KMS-11 (cell line): ENCODE measurements at regions not wholly inside any gene's neighbourhood (a gene's known extent, or its start where the extent isn't known, plus 50 kb on each side); places are given as distances from the start of the nearest gene placed in this dataset.

Experiments used
- H2AFZ ChIP-seq: fragments of 200-600 bp; sonication (generic); 2 replicates; pipeline ENCODE4 v1.6.1; 2016; ENCODE audit warnings: antibody characterized with exemption, mixed run types, low read depth
- H3K27ac ChIP-seq: fragments of 200-600 bp; sonication (generic); 2 replicates; pipeline ENCODE4 v1.6.1; 2016; ENCODE audit warnings: mild to moderate bottlenecking, mixed run types
- H3K27me3 ChIP-seq: fragments of 200-600 bp; sonication (generic); 2 replicates; pipeline ENCODE4 v1.6.1; 2017; ENCODE audit warnings: mild to moderate bottlenecking, low read depth, mixed run types, moderate library complexity; ENCODE audit not compliant: insufficient read depth
- H3K36me3 ChIP-seq: fragments of 200-600 bp; sonication (generic); 2 replicates; pipeline ENCODE4 v1.6.1; 2017; ENCODE audit warnings: mild to moderate bottlenecking, mixed run types; ENCODE audit not compliant: insufficient read depth
- H3K4me1 ChIP-seq: fragments of 200-600 bp; sonication (generic); 2 replicates; pipeline ENCODE4 v1.6.1; 2016; ENCODE audit warnings: mild to moderate bottlenecking, low read depth, mixed run types; ENCODE audit not compliant: poor library complexity, severe bottlenecking
- H3K4me2 ChIP-seq: fragments of 200-600 bp; sonication (generic); 2 replicates; pipeline ENCODE4 v1.7.0; 2016; ENCODE audit warnings: mild to moderate bottlenecking, mixed run types
- H3K4me3 ChIP-seq: fragments of 200-600 bp; sonication (generic); IDR thresholded peaks from 2 replicates; pipeline ENCODE4 v1.6.1; 2017; ENCODE audit warnings: low read depth, low read length, mixed read lengths; ENCODE audit not compliant: insufficient read depth
- H3K79me2 ChIP-seq: fragments of 200-600 bp; sonication (generic); 2 replicates; pipeline ENCODE4 v1.6.1; 2016; ENCODE audit warnings: low read depth, mixed run types; ENCODE audit not compliant: insufficient read depth
- H3K9ac ChIP-seq: fragments of 200-600 bp; sonication (generic); 2 replicates; pipeline ENCODE4 v1.6.1; 2016; ENCODE audit warnings: mild to moderate bottlenecking, mixed run types
- H4K20me1 ChIP-seq: fragments of 200-600 bp; sonication (generic); 2 replicates; pipeline ENCODE4 v1.6.1; 2016; ENCODE audit warnings: mild to moderate bottlenecking, mixed run types; ENCODE audit not compliant: insufficient read depth
- TF ChIP-seq, protein P1 (sequence below): fragments of 200-600 bp; sonication (generic); conservative IDR thresholded peaks from 2 replicates; pipeline ENCODE4 v1.6.1; 2017; ENCODE audit warnings: low read depth, mild to moderate bottlenecking, antibody characterized with exemption, low read length, moderate library complexity, mixed read lengths

- Histone ChIP-seq H3K27ac (no peak overlapping the region), H3K9ac (no peak overlapping the region), H4K20me1 (no peaks in the 10 kb centered on the region), H3K4me2 (no peak overlapping the region), H3K4me1 (no peaks in the 10 kb centered on the region), H3K36me3 (no peaks in the 10 kb centered on the region), H2AFZ (no peak overlapping the region), H3K4me3 (no peak overlapping the region), H3K27me3 (no peaks in the 10 kb centered on the region), H3K79me2 (no peaks in the 10 kb centered on the region)
- TF ChIP-seq, protein P1, sequence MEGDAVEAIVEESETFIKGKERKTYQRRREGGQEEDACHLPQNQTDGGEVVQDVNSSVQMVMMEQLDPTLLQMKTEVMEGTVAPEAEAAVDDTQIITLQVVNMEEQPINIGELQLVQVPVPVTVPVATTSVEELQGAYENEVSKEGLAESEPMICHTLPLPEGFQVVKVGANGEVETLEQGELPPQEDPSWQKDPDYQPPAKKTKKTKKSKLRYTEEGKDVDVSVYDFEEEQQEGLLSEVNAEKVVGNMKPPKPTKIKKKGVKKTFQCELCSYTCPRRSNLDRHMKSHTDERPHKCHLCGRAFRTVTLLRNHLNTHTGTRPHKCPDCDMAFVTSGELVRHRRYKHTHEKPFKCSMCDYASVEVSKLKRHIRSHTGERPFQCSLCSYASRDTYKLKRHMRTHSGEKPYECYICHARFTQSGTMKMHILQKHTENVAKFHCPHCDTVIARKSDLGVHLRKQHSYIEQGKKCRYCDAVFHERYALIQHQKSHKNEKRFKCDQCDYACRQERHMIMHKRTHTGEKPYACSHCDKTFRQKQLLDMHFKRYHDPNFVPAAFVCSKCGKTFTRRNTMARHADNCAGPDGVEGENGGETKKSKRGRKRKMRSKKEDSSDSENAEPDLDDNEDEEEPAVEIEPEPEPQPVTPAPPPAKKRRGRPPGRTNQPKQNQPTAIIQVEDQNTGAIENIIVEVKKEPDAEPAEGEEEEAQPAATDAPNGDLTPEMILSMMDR, result no peak
These were observed 264.2 kb downstream of the ALG10 start for GRCh38 chr12:34286483-34286882.

DNA sequence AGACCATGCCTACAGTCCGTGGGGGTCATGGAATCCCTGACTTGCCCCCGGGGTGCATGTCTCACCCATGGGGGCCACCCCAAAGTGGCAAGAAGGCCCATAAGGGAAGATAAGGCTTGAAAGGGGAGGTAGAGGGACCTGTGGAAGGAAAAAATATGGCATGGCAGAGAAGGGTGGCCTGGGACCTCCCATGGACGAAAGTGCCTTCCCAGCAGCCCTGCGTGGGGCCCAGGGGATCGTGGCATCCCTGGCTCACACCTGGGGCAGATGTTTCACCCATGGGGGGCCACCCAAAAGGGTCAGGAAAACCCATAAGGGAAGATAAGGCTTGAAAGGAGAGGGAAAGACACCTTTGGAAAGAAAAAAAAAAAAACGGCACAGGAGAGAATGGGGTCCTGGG, 264.6 kb downstream of the ALG10 start:
- Histone ChIP-seq H2AFZ (no peak overlapping the region), H3K79me2 (no peaks in the 10 kb centered on the region), H3K9ac (no peak overlapping the region), H3K4me1 (no peaks in the 10 kb centered on the region), H3K4me3 (no peak overlapping the region), H3K4me2 (no peak overlapping the region), H4K20me1 (no peaks in the 10 kb centered on the region), H3K36me3 (no peaks in the 10 kb centered on the region), H3K27me3 (no peaks in the 10 kb centered on the region), H3K27ac (no peak overlapping the region)
- TF ChIP-seq, protein P1, result no peak

- Histone ChIP-seq H3K79me2 (no peaks in the 10 kb centered on the region), H2AFZ (no peak overlapping the region), H3K27me3 (no peaks in the 10 kb centered on the region), H3K4me1 (no peaks in the 10 kb centered on the region), H3K36me3 (no peaks in the 10 kb centered on the region), H3K4me3 (no peak overlapping the region), H3K9ac (no peak overlapping the region), H4K20me1 (no peaks in the 10 kb centered on the region), H3K4me2 (no peak overlapping the region), H3K27ac (no peak overlapping the region)
- TF ChIP-seq, protein P1, result no peak
These were observed 265.1 kb downstream of the ALG10 start for GRCh38 chr12:34287437-34287836.

DNA sequence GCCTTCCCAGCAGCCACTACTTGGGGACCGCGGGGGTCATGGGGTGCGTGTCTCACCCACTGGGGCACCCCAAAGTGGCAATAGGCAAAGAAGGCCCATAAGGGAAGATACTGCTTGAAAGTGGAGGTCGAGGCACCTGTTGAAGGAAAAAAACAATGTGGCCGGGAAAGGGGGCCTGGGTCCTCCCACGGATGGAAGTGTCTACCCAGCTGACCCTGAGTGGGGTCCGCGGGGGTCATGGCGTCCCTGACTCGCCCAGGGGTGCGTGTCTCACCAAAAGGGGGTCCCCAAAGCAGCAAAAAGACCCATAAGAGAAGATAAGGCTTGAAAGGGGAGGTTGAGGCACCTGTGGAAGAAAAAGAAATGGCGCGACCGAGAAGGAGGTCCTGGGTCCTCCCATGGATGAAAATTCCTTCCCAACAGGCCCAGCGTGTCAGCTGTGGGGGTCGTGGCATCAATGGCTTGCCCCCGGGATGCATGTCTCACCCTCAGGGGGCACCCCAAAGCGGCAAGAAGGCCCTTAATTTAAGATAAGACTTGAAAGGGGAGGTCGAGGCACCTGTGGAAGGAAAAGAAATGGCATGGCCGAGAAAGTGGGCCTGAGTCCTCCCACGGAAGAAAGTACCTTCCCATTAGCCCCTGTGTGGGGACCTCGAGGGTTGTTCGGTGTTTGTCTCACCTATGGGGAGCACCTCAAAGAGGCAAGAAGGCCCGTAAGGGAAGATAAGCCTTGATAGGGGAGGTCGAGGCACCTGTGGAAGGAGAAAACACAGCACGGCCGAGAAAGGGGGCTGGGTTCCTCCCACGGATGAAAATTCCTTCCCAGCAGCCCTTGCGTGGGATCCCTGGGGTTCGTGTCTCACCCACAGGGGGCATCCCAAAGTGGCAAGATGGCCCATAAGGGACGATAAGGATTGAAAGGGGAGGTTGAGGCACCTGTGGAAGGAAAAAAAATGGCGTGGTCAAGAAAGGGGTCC, 266.0 kb downstream of the ALG10 start:
- Histone ChIP-seq H3K27ac (no peak overlapping the region), H3K79me2 (no peaks in the 10 kb centered on the region), H3K27me3 (no peaks in the 10 kb centered on the region), H2AFZ (no peak overlapping the region; the same call in 1 of the 2 replicates), H3K4me2 (no peak overlapping the region), H3K9ac (no peak overlapping the region), H3K4me3 (no peak overlapping the region), H3K4me1 (no peaks in the 10 kb centered on the region), H3K36me3 (no peaks in the 10 kb centered on the region), H4K20me1 (no peaks in the 10 kb centered on the region)
- TF ChIP-seq, protein P1, result no peak
